ENCODE measurements at regions not wholly inside any gene's neighbourhood (a gene's known extent, or its start where the extent isn't known, plus 50 kb on each side); places are given as distances from the start of the nearest gene placed in this dataset.

GRCh38 chr22:35014812-35015211, 51.1 kb upstream of the ISX start:
- dilution Hi-C loops (cut with MboI; ENCODE audit: extremely low pct_ligation_motif_present, low sequenced_read_pairs): no loop called here
- BruUV-seq (replicated peaks): no TSS peak
- H3K9me3 ChIP-seq (replicated peaks; ENCODE audit: control insufficient read depth, insufficient read depth, low read length): peaks cover 4% of the 10 kb centered on the region
- TF ChIP-seq EZH2 (IDR thresholded peaks at IDR 0.05; ENCODE audit: borderline replicate concordance, low read depth, low read length, severe bottlenecking): no peak
- no peak for TF ChIP-seq CTCF (IDR thresholded peaks at IDR 0.05; ENCODE audit: extremely low read depth in 1 of 2, insufficient read depth in 1 of 2, low read depth in 1 of 2, low read length in 2 of 2)
- TF ChIP-seq GATA2 (IDR thresholded peaks at IDR 0.05; ENCODE audit: insufficient read depth, insufficient read length, low read depth, low read length): no peak
- TF ChIP-seq MYC (IDR thresholded peaks at IDR 0.05; ENCODE audit: low read depth, low read length): no peak
- TF ChIP-seq FOS (IDR thresholded peaks at IDR 0.05; ENCODE audit: borderline replicate concordance, insufficient read depth, low read length): no peak
- TF ChIP-seq MAX (IDR thresholded peaks at IDR 0.05; ENCODE audit: insufficient read depth, insufficient read length): no peak
- TF ChIP-seq JUN (IDR thresholded peaks at IDR 0.05; ENCODE audit: borderline replicate concordance, insufficient read depth, insufficient read length, low read depth): no peak
- TF ChIP-seq POLR2AphosphoS5 (IDR thresholded peaks at IDR 0.05; ENCODE audit: insufficient read depth, low read depth, low read length): no peak
- no peak for TF ChIP-seq POLR2A (IDR thresholded peaks at IDR 0.05; ENCODE audit: low read depth, low read length)
- no peak for DNase-seq (ENCODE audit: low read depth, low spot score)
- H3K9ac ChIP-seq (replicated peaks; ENCODE audit: extremely low read depth, insufficient read depth, low read length): no peak overlapping the region
- CTCF ChIA-PET: no interaction called here
- intact Hi-C loops (cut with micrococcal nuclease): no loop called here
- FAIRE-seq: no peak
- no peaks in the 10 kb centered on the region for H3K4me1 ChIP-seq (ENCODE audit: control insufficient read depth, extremely low read depth, insufficient read depth, low read length)
- no peaks in the 10 kb centered on the region for H3K27me3 ChIP-seq (ENCODE audit: control insufficient read depth in 2 of 2, insufficient read depth in 2 of 2, low read length in 2 of 2)
- no peak overlapping the region for H3K4me3 ChIP-seq (replicated peaks in 1 of 3; ENCODE audit: insufficient read depth in 1 of 3, low read depth in 1 of 3, low read length in 3 of 3)
- H3K27ac ChIP-seq (ENCODE audit: insufficient read depth, low read depth, low read length): no peak overlapping the region
- no peak overlapping the region for H2AFZ ChIP-seq (ENCODE audit: low read depth, low read length)
- no peaks in the 10 kb centered on the region for H3K79me2 ChIP-seq (ENCODE audit: control insufficient read depth, insufficient read depth, low read length)
- H3K9me1 ChIP-seq (replicated peaks; ENCODE audit: control insufficient read depth, extremely low read depth, insufficient read depth, low read length): no peaks in the 10 kb centered on the region
- H3K36me3 ChIP-seq (ENCODE audit: control insufficient read depth in 2 of 2, extremely low read depth in 1 of 2, insufficient read depth in 2 of 2, low read length in 2 of 2): no peaks in the 10 kb centered on the region
- no peak overlapping the region for H3K4me2 ChIP-seq (ENCODE audit: insufficient read depth, low read length)
- POLR2A ChIA-PET: no interaction called here
- H4K20me1 ChIP-seq (replicated peaks; ENCODE audit: control insufficient read depth, extremely low read depth, insufficient read depth, low read length): no peaks in the 10 kb centered on the region

Measured in endothelial cell of umbilical vein (primary cell).